ENCODE measurements at regions not wholly inside any gene's neighbourhood (a gene's known extent, or its start where the extent isn't known, plus 50 kb on each side); places are given as distances from the start of the nearest gene placed in this dataset.

DNA sequence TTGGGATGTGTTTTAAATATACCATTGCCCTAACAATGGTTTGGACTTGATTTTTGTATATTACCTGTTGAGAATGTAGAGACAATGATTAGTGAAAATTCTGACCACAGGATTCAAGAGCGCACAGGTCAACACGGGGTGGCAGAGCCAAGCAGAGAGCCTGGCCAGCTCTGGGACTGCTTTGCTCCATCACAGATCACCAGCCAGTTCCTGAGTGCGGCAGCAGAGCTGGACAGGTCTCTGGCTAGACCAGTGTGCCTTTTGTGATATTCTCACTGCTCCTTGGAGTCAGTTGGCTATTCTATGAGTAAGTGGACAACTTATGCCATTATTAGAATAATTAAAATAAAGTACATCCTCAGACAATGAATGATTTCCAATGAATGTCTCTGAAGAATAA is 351.2 kb upstream of the ATP10A start:
- Mint-ChIP-seq H3K27ac (ENCODE audit: unreplicated experiment) (no peak overlapping the region), H3K4me3 (ENCODE audit: unreplicated experiment) (no peak overlapping the region), H3K4me1 (ENCODE audit: low read depth, unreplicated experiment) (peaks cover 4% of the 10 kb centered on the region), H3K36me3 (ENCODE audit: low read depth, unreplicated experiment) (no peaks in the 10 kb centered on the region), H3K27me3 (ENCODE audit: low read depth, unreplicated experiment) (peaks cover 4% of the 10 kb centered on the region), H3K9me3 (ENCODE audit: unreplicated experiment) (peaks cover 4% of the 10 kb centered on the region)
- Histone ChIP-seq H3K79me2 (ENCODE audit: insufficient read depth, low read length) (no peaks in the 10 kb centered on the region), H3K9me3 (ENCODE audit: insufficient read depth, low read depth, low read length) (peaks cover 3% of the 10 kb centered on the region), H3K9ac (ENCODE audit: low read length) (no peak overlapping the region), H3K27me3 (ENCODE audit: insufficient read depth, low read length) (no peaks in the 10 kb centered on the region), H3K4me1 (ENCODE audit: insufficient read depth, low read length) (no peaks in the 10 kb centered on the region), H3K27ac (ENCODE audit: low read depth, low read length) (no peak overlapping the region), H2AFZ (ENCODE audit: low read depth, low read length) (no peak overlapping the region), H3K36me3 (ENCODE audit: insufficient read depth, low read length) (no peaks in the 10 kb centered on the region), H3K4me3 (ENCODE audit: insufficient read depth, low read depth, low read length) (no peak overlapping the region), H3K4me2 (ENCODE audit: low read length) (no peak overlapping the region), H4K20me1 (ENCODE audit: insufficient read depth, low read length) (no peaks in the 10 kb centered on the region)
- no peak for DNase-seq (ENCODE audit: low read depth)
- no peak for FAIRE-seq
- TF ChIP-seq, protein P1, sequence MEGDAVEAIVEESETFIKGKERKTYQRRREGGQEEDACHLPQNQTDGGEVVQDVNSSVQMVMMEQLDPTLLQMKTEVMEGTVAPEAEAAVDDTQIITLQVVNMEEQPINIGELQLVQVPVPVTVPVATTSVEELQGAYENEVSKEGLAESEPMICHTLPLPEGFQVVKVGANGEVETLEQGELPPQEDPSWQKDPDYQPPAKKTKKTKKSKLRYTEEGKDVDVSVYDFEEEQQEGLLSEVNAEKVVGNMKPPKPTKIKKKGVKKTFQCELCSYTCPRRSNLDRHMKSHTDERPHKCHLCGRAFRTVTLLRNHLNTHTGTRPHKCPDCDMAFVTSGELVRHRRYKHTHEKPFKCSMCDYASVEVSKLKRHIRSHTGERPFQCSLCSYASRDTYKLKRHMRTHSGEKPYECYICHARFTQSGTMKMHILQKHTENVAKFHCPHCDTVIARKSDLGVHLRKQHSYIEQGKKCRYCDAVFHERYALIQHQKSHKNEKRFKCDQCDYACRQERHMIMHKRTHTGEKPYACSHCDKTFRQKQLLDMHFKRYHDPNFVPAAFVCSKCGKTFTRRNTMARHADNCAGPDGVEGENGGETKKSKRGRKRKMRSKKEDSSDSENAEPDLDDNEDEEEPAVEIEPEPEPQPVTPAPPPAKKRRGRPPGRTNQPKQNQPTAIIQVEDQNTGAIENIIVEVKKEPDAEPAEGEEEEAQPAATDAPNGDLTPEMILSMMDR (IDR thresholded peaks at IDR 0.05; ENCODE audit: insufficient read depth, low read depth, low read length): no peak

DNA sequence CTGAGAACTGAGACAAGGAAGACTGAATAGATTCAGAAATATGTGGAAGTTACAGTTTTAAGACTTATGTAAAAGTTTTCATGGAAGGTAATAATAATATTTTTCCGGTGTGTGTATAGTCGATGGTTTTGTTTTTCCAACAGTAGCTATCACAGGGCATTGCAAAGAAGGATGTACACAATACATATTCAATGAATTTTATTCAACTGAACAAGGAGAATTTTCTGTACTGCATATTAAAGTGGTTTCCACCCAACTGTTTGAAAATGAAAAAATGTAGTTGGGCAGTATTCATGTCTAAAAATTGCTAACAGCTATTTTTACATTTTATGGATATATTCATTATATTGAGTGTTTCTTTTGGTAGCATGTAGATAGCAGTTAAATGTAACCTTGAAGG is 350.3 kb upstream of the ATP10A start:
- Histone ChIP-seq H4K20me1 (ENCODE audit: insufficient read depth, low read length) (no peaks in the 10 kb centered on the region), H3K79me2 (ENCODE audit: insufficient read depth, low read length) (no peaks in the 10 kb centered on the region), H2AFZ (ENCODE audit: low read depth, low read length) (no peak overlapping the region), H3K4me1 (ENCODE audit: insufficient read depth, low read length) (no peaks in the 10 kb centered on the region), H3K9me3 (ENCODE audit: insufficient read depth, low read depth, low read length) (peaks cover 3% of the 10 kb centered on the region), H3K4me3 (ENCODE audit: insufficient read depth, low read depth, low read length) (no peak overlapping the region), H3K9ac (ENCODE audit: low read length) (no peak overlapping the region), H3K4me2 (ENCODE audit: low read length) (no peak overlapping the region), H3K27ac (ENCODE audit: low read depth, low read length) (no peak overlapping the region), H3K36me3 (ENCODE audit: insufficient read depth, low read length) (no peaks in the 10 kb centered on the region), H3K27me3 (ENCODE audit: insufficient read depth, low read length) (no peaks in the 10 kb centered on the region)
- H3K4me1 Mint-ChIP-seq (ENCODE audit: low read depth, unreplicated experiment): peaks cover 4% of the 10 kb centered on the region
- H3K9me3 Mint-ChIP-seq (ENCODE audit: unreplicated experiment): peaks cover 4% of the 10 kb centered on the region
- no peak overlapping the region for H3K27ac Mint-ChIP-seq (ENCODE audit: unreplicated experiment)
- no peak for FAIRE-seq
- H3K27me3 Mint-ChIP-seq (ENCODE audit: low read depth, unreplicated experiment): peaks cover 2% of the 10 kb centered on the region
- no peak for DNase-seq (ENCODE audit: low read depth)
- no peak overlapping the region for H3K4me3 Mint-ChIP-seq (ENCODE audit: unreplicated experiment)
- H3K36me3 Mint-ChIP-seq (ENCODE audit: low read depth, unreplicated experiment): no peaks in the 10 kb centered on the region
- TF ChIP-seq, protein P1 (IDR thresholded peaks at IDR 0.05; ENCODE audit: insufficient read depth, low read depth, low read length): no peak
- no peak for TF ChIP-seq EZH2 (IDR thresholded peaks at IDR 0.05; ENCODE audit: insufficient read depth, low read length)

DNA sequence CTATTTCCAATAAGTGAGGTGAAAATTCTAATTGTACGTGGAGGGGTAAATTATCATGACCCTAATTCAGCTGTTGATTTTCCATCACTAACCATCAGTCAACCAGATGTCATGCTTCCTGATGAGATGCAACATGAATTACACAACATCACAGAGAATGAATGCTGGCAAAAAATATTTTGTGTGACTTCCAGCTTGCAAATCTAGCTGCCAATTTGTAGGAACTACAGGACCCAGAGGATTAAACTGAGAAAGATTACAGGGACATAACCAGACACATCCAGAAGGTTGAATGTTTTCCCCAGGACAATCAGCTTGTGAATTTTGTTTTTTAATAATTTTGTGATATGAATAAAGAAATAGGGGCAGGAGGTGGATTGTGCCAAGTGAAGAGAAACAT is 349.0 kb upstream of the ATP10A start:
- H3K79me2 ChIP-seq (ENCODE audit: insufficient read depth, low read length): no peaks in the 10 kb centered on the region
- no peak for FAIRE-seq
- no peak overlapping the region for H3K4me2 ChIP-seq (ENCODE audit: low read length)
- Mint-ChIP-seq H3K27me3 (ENCODE audit: low read depth, unreplicated experiment) (peaks cover 2% of the 10 kb centered on the region), H3K4me1 (ENCODE audit: low read depth, unreplicated experiment) (peaks cover 4% of the 10 kb centered on the region), H3K4me3 (ENCODE audit: unreplicated experiment) (no peak overlapping the region), H3K36me3 (ENCODE audit: low read depth, unreplicated experiment) (no peaks in the 10 kb centered on the region), H3K27ac (ENCODE audit: unreplicated experiment) (no peak overlapping the region), H3K9me3 (ENCODE audit: unreplicated experiment) (no peaks in the 10 kb centered on the region)
- no peak overlapping the region for H3K27ac ChIP-seq (ENCODE audit: low read depth, low read length)
- no peak overlapping the region for H3K9ac ChIP-seq (ENCODE audit: low read length)
- DNase-seq (ENCODE audit: low read depth): no peak
- no peak overlapping the region for H2AFZ ChIP-seq (ENCODE audit: low read depth, low read length)
- no peaks in the 10 kb centered on the region for H3K4me1 ChIP-seq (ENCODE audit: insufficient read depth, low read length)
- peaks cover 5% of the 10 kb centered on the region for H3K9me3 ChIP-seq (ENCODE audit: insufficient read depth, low read depth, low read length)
- no peak overlapping the region for H3K4me3 ChIP-seq (ENCODE audit: insufficient read depth, low read depth, low read length)
- no peaks in the 10 kb centered on the region for H3K27me3 ChIP-seq (ENCODE audit: insufficient read depth, low read length)
- TF ChIP-seq, protein P1 (IDR thresholded peaks at IDR 0.05; ENCODE audit: insufficient read depth, low read depth, low read length): no peak
- no peak for TF ChIP-seq EZH2 (IDR thresholded peaks at IDR 0.05; ENCODE audit: insufficient read depth, low read length)
- H3K36me3 ChIP-seq (ENCODE audit: insufficient read depth, low read length): no peaks in the 10 kb centered on the region
- no peaks in the 10 kb centered on the region for H4K20me1 ChIP-seq (ENCODE audit: insufficient read depth, low read length)

Measured in astrocyte (in vitro differentiated cells and primary cell).